Stomach smooth muscle (tissue), 2 donors: ENCODE measurements at regions not wholly inside any gene's neighbourhood (a gene's known extent, or its start where the extent isn't known, plus 50 kb on each side); places are given as distances from the start of the nearest gene placed in this dataset.

Experiments used
- H3K27ac ChIP-seq: one replicate; pipeline ENCODE4 v1.7.0; 2013; ENCODE audit warnings: mild to moderate bottlenecking, low read length, inconsistent platforms
- H3K27me3 ChIP-seq, 2 donors: one replicate each; pipeline ENCODE4 v1.7.0; 2013; ENCODE audit warnings: low read length in 2 of 2; ENCODE audit not compliant: insufficient read depth in 2 of 2, control insufficient read depth in 1 of 2
- H3K36me3 ChIP-seq, 2 donors: one replicate each; pipeline ENCODE4 v1.7.0; 2013; ENCODE audit warnings: low read length in 2 of 2; ENCODE audit not compliant: control insufficient read depth in 2 of 2, insufficient read depth in 2 of 2
- H3K4me1 ChIP-seq: one replicate; pipeline ENCODE4 v1.7.0; 2013; ENCODE audit warnings: low read length; ENCODE audit not compliant: control insufficient read depth, insufficient read depth
- H3K4me3 ChIP-seq, 2 donors: one replicate each; pipeline ENCODE4 v1.7.0; 2013; ENCODE audit warnings: low read length in 2 of 2
- H3K9ac ChIP-seq, 2 donors: one replicate each; pipeline ENCODE4 v1.7.0; 2013; ENCODE audit warnings: low read length in 2 of 2, mild to moderate bottlenecking in 1 of 2
- H3K9me3 ChIP-seq, 2 donors: one replicate each; pipeline ENCODE4 v1.7.0; 2013; ENCODE audit warnings: low read length in 2 of 2; ENCODE audit not compliant: control insufficient read depth in 2 of 2
- donor health status: healthy.
- donor health status: Pancreatic carcinoma.

GRCh38 chr4:79620617-79621016, 212.6 kb upstream of the GK2 start:
- no peak overlapping the region for H3K9ac ChIP-seq
- no peak overlapping the region for H3K27ac ChIP-seq
- H3K4me3 ChIP-seq = no peak overlapping the region
- H3K27me3 ChIP-seq = no peaks in the 10 kb centered on the region
- no peaks in the 10 kb centered on the region for H3K36me3 ChIP-seq
- H3K9me3 ChIP-seq = no peaks in the 10 kb centered on the region
- peaks cover 9% of the 10 kb centered on the region for H3K4me1 ChIP-seq

- H3K4me1 ChIP-seq = no peaks in the 10 kb centered on the region
- H3K4me3 ChIP-seq = no peak overlapping the region
- no peak overlapping the region for H3K27ac ChIP-seq
- no peaks in the 10 kb centered on the region for H3K36me3 ChIP-seq
- H3K9me3 ChIP-seq = no peaks in the 10 kb centered on the region
- H3K27me3 ChIP-seq = no peaks in the 10 kb centered on the region
- no peak overlapping the region for H3K9ac ChIP-seq
These were observed 205.4 kb upstream of the GK2 start for GRCh38 chr4:79613269-79613935.

- H3K27me3 ChIP-seq = no peaks in the 10 kb centered on the region
- no peak overlapping the region for H3K27ac ChIP-seq
- H3K9ac ChIP-seq = no peak overlapping the region
- H3K4me3 ChIP-seq = no peak overlapping the region
- no peaks in the 10 kb centered on the region for H3K36me3 ChIP-seq
- no peaks in the 10 kb centered on the region for H3K4me1 ChIP-seq
- H3K9me3 ChIP-seq = no peaks in the 10 kb centered on the region
These were observed 203.0 kb upstream of the GK2 start for GRCh38 chr4:79611026-79611425.

GRCh38 chr4:79609817-79610216, 201.8 kb upstream of the GK2 start:
- no peaks in the 10 kb centered on the region for H3K36me3 ChIP-seq
- no peaks in the 10 kb centered on the region for H3K9me3 ChIP-seq
- H3K4me1 ChIP-seq = no peaks in the 10 kb centered on the region
- H3K4me3 ChIP-seq = no peak overlapping the region
- no peak overlapping the region for H3K27ac ChIP-seq
- no peaks in the 10 kb centered on the region for H3K27me3 ChIP-seq
- H3K9ac ChIP-seq = no peak overlapping the region

GRCh38 chr4:79607979-79608378, 200.0 kb upstream of the GK2 start:
- Histone ChIP-seq H3K4me3 (no peak overlapping the region), H3K9me3 (no peaks in the 10 kb centered on the region), H3K4me1 (no peaks in the 10 kb centered on the region), H3K36me3 (no peaks in the 10 kb centered on the region), H3K27ac (no peak overlapping the region), H3K9ac (no peak overlapping the region), H3K27me3 (no peaks in the 10 kb centered on the region)

GRCh38 chr4:79604152-79604551, 196.1 kb upstream of the GK2 start:
- H3K36me3 ChIP-seq = no peaks in the 10 kb centered on the region
- H3K9ac ChIP-seq = no peak overlapping the region
- no peak overlapping the region for H3K27ac ChIP-seq
- peaks cover 6% of the 10 kb centered on the region for H3K4me1 ChIP-seq
- no peak overlapping the region for H3K4me3 ChIP-seq
- H3K9me3 ChIP-seq = peaks cover 0 to 3% of the 10 kb centered on the region in 2 donors
- H3K27me3 ChIP-seq = no peaks in the 10 kb centered on the region

GRCh38 chr4:79603681-79604080, 195.7 kb upstream of the GK2 start:
- Histone ChIP-seq H3K27me3 (no peaks in the 10 kb centered on the region), H3K4me3 (no peak overlapping the region), H3K9me3 (peaks cover 0 to 3% of the 10 kb centered on the region in 2 donors), H3K9ac (no peak overlapping the region), H3K27ac (no peak overlapping the region), H3K4me1 (peaks cover 6% of the 10 kb centered on the region), H3K36me3 (no peaks in the 10 kb centered on the region)

- H3K36me3 ChIP-seq = no peaks in the 10 kb centered on the region
- peaks cover 0 to 3% of the 10 kb centered on the region in 2 donors for H3K9me3 ChIP-seq
- H3K27me3 ChIP-seq = no peaks in the 10 kb centered on the region
- H3K4me3 ChIP-seq = peak overlapping the region in 1 of 2 donors; percentile 7
- peaks cover 11% of the 10 kb centered on the region for H3K4me1 ChIP-seq
- H3K27ac ChIP-seq = no peak overlapping the region
- no peak overlapping the region for H3K9ac ChIP-seq
These were observed 191.7 kb upstream of the GK2 start for GRCh38 chr4:79599691-79600090.

GRCh38 chr4:79598801-79599200, 190.8 kb upstream of the GK2 start:
- H3K9me3 ChIP-seq = peaks cover 0 to 3% of the 10 kb centered on the region in 2 donors
- peak overlapping the region in 1 of 2 donors; percentile 18 for H3K9ac ChIP-seq
- no peak overlapping the region for H3K4me3 ChIP-seq
- peak overlapping the region; percentile 56 for H3K27ac ChIP-seq
- H3K36me3 ChIP-seq = no peaks in the 10 kb centered on the region
- H3K4me1 ChIP-seq = peaks cover 11% of the 10 kb centered on the region
- no peaks in the 10 kb centered on the region for H3K27me3 ChIP-seq

GRCh38 chr4:79598214-79598613, 190.2 kb upstream of the GK2 start:
- Histone ChIP-seq H3K27me3 (no peaks in the 10 kb centered on the region), H3K4me1 (peaks cover 11% of the 10 kb centered on the region), H3K27ac (peak overlapping the region; percentile 65), H3K36me3 (no peaks in the 10 kb centered on the region), H3K9me3 (peaks cover 0 to 3% of the 10 kb centered on the region in 2 donors), H3K4me3 (no peak overlapping the region), H3K9ac (peak overlapping the region in 1 of 2 donors; percentile 18)

- peak overlapping the region; percentile 65 for H3K27ac ChIP-seq
- peaks cover 11% of the 10 kb centered on the region for H3K4me1 ChIP-seq
- no peaks in the 10 kb centered on the region for H3K36me3 ChIP-seq
- H3K9me3 ChIP-seq = peaks cover 0 to 3% of the 10 kb centered on the region in 2 donors
- no peaks in the 10 kb centered on the region for H3K27me3 ChIP-seq
- H3K9ac ChIP-seq = no peak overlapping the region
- no peak overlapping the region for H3K4me3 ChIP-seq
These were observed 189.2 kb upstream of the GK2 start for GRCh38 chr4:79597266-79597665.
